Osteoblast (primary cell): ENCODE measurements at regions not wholly inside any gene's neighbourhood (a gene's known extent, or its start where the extent isn't known, plus 50 kb on each side); places are given as distances from the start of the nearest gene placed in this dataset.

Source experiments
- DNase-seq: peaks from one replicate; pipeline ENCODE4 v3.0.0; 2011; ENCODE audit warnings: low spot score, mixed read lengths; ENCODE audit not compliant: insufficient read length; ENCODE audit errors: missing footprints
- H2AFZ ChIP-seq: 2 replicates; pipeline ENCODE4 v1.6.0; 2011; ENCODE audit warnings: mild to moderate bottlenecking, low read length
- H3K27ac ChIP-seq: 2 replicates; pipeline ENCODE4 v1.5.1; 2011; ENCODE audit warnings: mild to moderate bottlenecking, low read depth, low read length, moderate library complexity
- H3K27me3 ChIP-seq: 2 replicates; pipeline ENCODE4 v1.6.0; 2012; ENCODE audit warnings: mild to moderate bottlenecking, control low read depth, inconsistent platforms, low read length, moderate library complexity; ENCODE audit not compliant: insufficient read depth
- H3K36me3 ChIP-seq: 2 replicates; pipeline ENCODE4 v1.5.1; 2011; ENCODE audit warnings: mild to moderate bottlenecking, low read length, control low read depth, moderate library complexity; ENCODE audit not compliant: insufficient read depth
- H3K4me1 ChIP-seq: 2 replicates; pipeline ENCODE4 v1.5.1; 2011; ENCODE audit warnings: mild to moderate bottlenecking, low read length, control low read depth, moderate library complexity; ENCODE audit not compliant: insufficient read depth
- H3K4me2 ChIP-seq: 2 replicates; pipeline ENCODE4 v1.6.0; 2011; ENCODE audit warnings: mild to moderate bottlenecking, low read length; ENCODE audit not compliant: insufficient read depth
- H3K4me3 ChIP-seq: fragments of 200-600 bp; sonication (generic); 3 replicates; pipeline ENCODE4 v1.5.1; 2012; ENCODE audit warnings: mild to moderate bottlenecking, low read length, inconsistent platforms; ENCODE audit not compliant: insufficient read depth
- H3K79me2 ChIP-seq: 2 replicates; pipeline ENCODE4 v1.6.0; 2012; ENCODE audit warnings: mild to moderate bottlenecking, low read length, control low read depth, inconsistent platforms; ENCODE audit not compliant: insufficient read depth
- H3K9me3 ChIP-seq: 2 replicates; pipeline ENCODE4 v1.5.1; 2011; ENCODE audit warnings: low read depth, low read length, control low read depth
- H4K20me1 ChIP-seq: 2 replicates; pipeline ENCODE4 v1.6.0; 2012; ENCODE audit warnings: mild to moderate bottlenecking, low read length, control low read depth; ENCODE audit not compliant: insufficient read depth
- CTCF ChIP-seq: IDR thresholded peaks from 2 replicates; pipeline ENCODE4 v1.5.1; 2011; ENCODE audit warnings: mild to moderate bottlenecking, low read depth, low read length, moderate library complexity; ENCODE audit errors: extremely low read depth

- Histone ChIP-seq H3K4me2 (no peak overlapping the region), H4K20me1 (no peaks in the 10 kb centered on the region), H3K4me3 (no peak overlapping the region), H3K27ac (no peak overlapping the region), H3K36me3 (no peaks in the 10 kb centered on the region), H3K9me3 (no peaks in the 10 kb centered on the region), H3K4me1 (peaks cover 7% of the 10 kb centered on the region), H3K27me3 (no peaks in the 10 kb centered on the region), H3K79me2 (no peaks in the 10 kb centered on the region), H2AFZ (no peak overlapping the region)
- no peak for TF ChIP-seq CTCF
- DNase-seq: no peak
Measured at GRCh38 chr15:81491414-81492096, 117.5 kb upstream of the TMC3 start.

GRCh38 chr15:81485806-81486205, 111.8 kb upstream of the TMC3 start:
- no peak overlapping the region for H3K4me3 ChIP-seq
- no peak for DNase-seq
- no peak overlapping the region for H2AFZ ChIP-seq
- H3K79me2 ChIP-seq: no peaks in the 10 kb centered on the region
- no peak for TF ChIP-seq CTCF
- no peak overlapping the region for H3K27ac ChIP-seq
- H3K9me3 ChIP-seq: no peaks in the 10 kb centered on the region
- H3K27me3 ChIP-seq: no peaks in the 10 kb centered on the region
- no peaks in the 10 kb centered on the region for H3K36me3 ChIP-seq
- H3K4me1 ChIP-seq: no peaks in the 10 kb centered on the region
- H4K20me1 ChIP-seq: no peaks in the 10 kb centered on the region
- H3K4me2 ChIP-seq: no peak overlapping the region

- Histone ChIP-seq H3K4me3 (no peak overlapping the region), H2AFZ (no peak overlapping the region), H3K79me2 (no peaks in the 10 kb centered on the region), H3K27ac (no peak overlapping the region), H4K20me1 (no peaks in the 10 kb centered on the region), H3K27me3 (no peaks in the 10 kb centered on the region), H3K9me3 (no peaks in the 10 kb centered on the region), H3K36me3 (no peaks in the 10 kb centered on the region), H3K4me2 (no peak overlapping the region), H3K4me1 (no peaks in the 10 kb centered on the region)
- no peak for DNase-seq
- TF ChIP-seq CTCF: no peak
Measured at GRCh38 chr15:81484086-81484955, 110.3 kb upstream of the TMC3 start.

- Histone ChIP-seq H4K20me1 (no peaks in the 10 kb centered on the region), H3K36me3 (no peaks in the 10 kb centered on the region), H3K27me3 (no peaks in the 10 kb centered on the region), H3K4me2 (no peak overlapping the region), H2AFZ (no peak overlapping the region), H3K4me3 (no peak overlapping the region), H3K4me1 (no peaks in the 10 kb centered on the region), H3K9me3 (no peaks in the 10 kb centered on the region), H3K27ac (no peak overlapping the region), H3K79me2 (no peaks in the 10 kb centered on the region)
- DNase-seq: no peak
- TF ChIP-seq CTCF: no peak
Measured at GRCh38 chr15:81483496-81483895, 109.5 kb upstream of the TMC3 start.
